AG04450 (cell line): ENCODE measurements at regions not wholly inside any gene's neighbourhood (a gene's known extent, or its start where the extent isn't known, plus 50 kb on each side); places are given as distances from the start of the nearest gene placed in this dataset.

Source experiments
- CTCF ChIA-PET: fragments of 300-600, 350-600 bp; formaldehyde crosslinking; extraction: SDS; loops from one replicate; lab custom pipeline; 2022; ENCODE audit warnings: antibody characterized with exemption, inconsistent platforms; lab: Charles Lee
- POLR2A ChIA-PET: fragments of 350-600 bp; formaldehyde crosslinking; extraction: SDS; loops from one replicate; lab custom pipeline; 2021; ENCODE audit warnings: antibody characterized with exemption, inconsistent platforms; lab: Yijun Ruan, JAX
- DNase-seq: peaks from one replicate; pipeline ENCODE4 v3.0.0-alpha.2; 2011; ENCODE audit warnings: low read depth, low spot score
- H3K27ac ChIP-seq: one replicate; pipeline ENCODE4 v1.5.1; 2012; ENCODE audit warnings: low read depth, low read length, control low read depth
- H3K27me3 ChIP-seq: one replicate; pipeline ENCODE4 v1.6.0; 2012; ENCODE audit warnings: low read length; ENCODE audit not compliant: control insufficient read depth, insufficient read depth
- H3K4me3 ChIP-seq: 2 replicates; pipeline ENCODE4 v1.5.1; 2011; ENCODE audit warnings: mild to moderate bottlenecking, low read depth, low read length, control low read depth
- H3K9me3 ChIP-seq: 2 replicates; pipeline ENCODE4 v1.5.1; 2012; ENCODE audit warnings: low read length; ENCODE audit not compliant: control insufficient read depth, insufficient read depth
- CTCF ChIP-seq: IDR thresholded peaks from 2 replicates; pipeline ENCODE4 v1.5.1; 2011; ENCODE audit warnings: low read depth, low read length, control low read depth, inconsistent platforms

GRCh38 chr6:113645576-113645970 is 211.6 kb upstream of the MARCKS start:
- no peak overlapping the region for H3K4me3 ChIP-seq
- H3K27me3 ChIP-seq: no peaks in the 10 kb centered on the region
- CTCF ChIA-PET: interaction anchor here (0.5 kb wide), 1 partner anchor 305 kb away, joined by 3 read pairs; no protein-coding TSS in a partner anchor
- H3K9me3 ChIP-seq: no peaks in the 10 kb centered on the region
- no peak for TF ChIP-seq CTCF
- H3K27ac ChIP-seq: peak overlapping the region; percentile 68
- peak; percentile 77 for DNase-seq
- POLR2A ChIA-PET: interaction anchor here (1.0 to 1.2 kb wide), 2 partner anchors 24 to 27 kb away, joined by 3 to 5 read pairs; no protein-coding TSS in a partner anchor

- no peaks in the 10 kb centered on the region for H3K9me3 ChIP-seq
- ChIA-PET CTCF (interaction anchor here (0.5 kb wide), 1 partner anchor 306 kb away, joined by 3 read pairs; no protein-coding TSS in a partner anchor), POLR2A (interaction anchor here (1.0 to 1.2 kb wide), 2 partner anchors 24 to 27 kb away, joined by 3 to 5 read pairs; no protein-coding TSS in a partner anchor)
- no peak for DNase-seq
- TF ChIP-seq CTCF: no peak
- H3K4me3 ChIP-seq: no peak overlapping the region
- H3K27ac ChIP-seq: no peak overlapping the region
- no peaks in the 10 kb centered on the region for H3K27me3 ChIP-seq
These were observed 211.2 kb upstream of the MARCKS start for GRCh38 chr6:113645986-113646385.

- no peak for TF ChIP-seq CTCF
- POLR2A ChIA-PET: no interaction called here
These were observed 210.4 kb upstream of the MARCKS start for GRCh38 chr6:113646701-113647100.

GRCh38 chr6:113647143-113647889 is 209.8 kb upstream of the MARCKS start:
- Histone ChIP-seq H3K27ac (no peak overlapping the region), H3K4me3 (no peak overlapping the region), H3K27me3 (no peaks in the 10 kb centered on the region), H3K9me3 (no peaks in the 10 kb centered on the region)
- no peak for DNase-seq
- TF ChIP-seq CTCF: no peak
- CTCF ChIA-PET: interaction anchor here (0.6 kb wide), 1 partner anchor 1171 kb away, joined by 6 read pairs; no protein-coding TSS in a partner anchor
- POLR2A ChIA-PET: no interaction called here

More at GRCh38 chr6:113646701-113647100, 210.4 kb upstream of the MARCKS start:
- no peaks in the 10 kb centered on the region for H3K9me3 ChIP-seq
- no peaks in the 10 kb centered on the region for H3K27me3 ChIP-seq
- no peak for DNase-seq
- H3K27ac ChIP-seq: no peak overlapping the region
- CTCF ChIA-PET: no interaction called here
- H3K4me3 ChIP-seq: no peak overlapping the region

- CTCF ChIA-PET: no interaction called here
- DNase-seq: no peak
- Histone ChIP-seq H3K27me3 (no peaks in the 10 kb centered on the region), H3K4me3 (no peak overlapping the region), H3K9me3 (no peaks in the 10 kb centered on the region), H3K27ac (no peak overlapping the region)
- POLR2A ChIA-PET: no interaction called here
- no peak for TF ChIP-seq CTCF
These were observed 208.4 kb upstream of the MARCKS start for GRCh38 chr6:113648698-113649097.
